IMR-90 (cell line): ENCODE measurements at regions not wholly inside any gene's neighbourhood (a gene's known extent, or its start where the extent isn't known, plus 50 kb on each side); places are given as distances from the start of the nearest gene placed in this dataset.

Source experiments
- ATAC-seq: fragments of 200-7000 bp; cut with Tn5 transposase; 2 replicates; pipeline ENCODE4 v1.9.1; 2020; ENCODE audit warnings: low read depth, mild to moderate bottlenecking, moderate library complexity
- BruUV-seq: library from RNA; stranded (reverse); fragments of 400-500 nt; replicated peaks from 2 replicates; lab custom pipeline; 2021; lab: Mats Ljungman, UMichigan
- CTCF ChIA-PET: fragments of 300-600 bp; formaldehyde crosslinking; extraction: SDS; loops from one replicate; lab custom pipeline; 2021; ENCODE audit warnings: antibody characterized with exemption; lab: Yijun Ruan, JAX
- POLR2A ChIA-PET: fragments of 300-600 bp; sonication (Branson Sonifier 250); formaldehyde crosslinking; loops from one replicate; lab custom pipeline; 2022; ENCODE audit warnings: antibody characterized with exemption; ENCODE audit not compliant: unreplicated experiment; lab: Charles Lee
- DNase-seq: peaks from one replicate; pipeline ENCODE4 v3.0.0; 2013
- H2AFZ ChIP-seq: replicated peaks from 2 replicates; pipeline ENCODE3; 2013; ENCODE audit warnings: low read length, mild to moderate bottlenecking; ENCODE audit not compliant: poor library complexity
- H2AK5ac ChIP-seq: 2 replicates; pipeline ENCODE4 v1.6.1; 2013; ENCODE audit warnings: low read depth, low read length, inconsistent platforms
- H2AK9ac ChIP-seq: replicated peaks from 2 replicates; pipeline ENCODE3; 2013; ENCODE audit warnings: mild to moderate bottlenecking, low read depth, low read length, moderate library complexity; ENCODE audit not compliant: poor library complexity
- H2BK120ac ChIP-seq: 2 replicates; pipeline ENCODE4 v1.6.1; 2013; ENCODE audit warnings: low read depth, low read length, inconsistent platforms
- H2BK15ac ChIP-seq: 3 replicates; pipeline ENCODE4 v1.6.1; 2013; ENCODE audit warnings: low read depth, low read length, inconsistent platforms
- H2BK20ac ChIP-seq: 2 replicates; pipeline ENCODE4 v1.6.1; 2013; ENCODE audit warnings: low read depth, mild to moderate bottlenecking, inconsistent platforms, low read length, moderate library complexity
- H2BK5ac ChIP-seq: 2 replicates; pipeline ENCODE4 v1.6.1; 2013; ENCODE audit warnings: mild to moderate bottlenecking, low read depth, low read length, inconsistent platforms; ENCODE audit not compliant: poor library complexity, severe bottlenecking
- H3K14ac ChIP-seq: replicated peaks from 2 replicates; pipeline ENCODE4 v1.6.1; 2013; ENCODE audit warnings: low read depth, low read length, inconsistent platforms
- H3K18ac ChIP-seq: 2 replicates; pipeline ENCODE4 v1.6.1; 2013; ENCODE audit warnings: low read depth, low read length, control low read depth
- H3K23ac ChIP-seq: 2 replicates; pipeline ENCODE4 v1.6.1; 2013; ENCODE audit warnings: low read depth, low read length, inconsistent platforms
- H3K27ac ChIP-seq: 2 replicates; pipeline ENCODE4 v1.5.1; 2013; ENCODE audit warnings: mild to moderate bottlenecking, control low read depth, low read length; ENCODE audit not compliant: insufficient read depth
- H3K27me3 ChIP-seq: 2 replicates; pipeline ENCODE4 v1.6.1; 2013; ENCODE audit warnings: low read length; ENCODE audit not compliant: control insufficient read depth, insufficient read depth
- H3K36me3 ChIP-seq: 2 replicates; pipeline ENCODE4 v1.6.1; 2013; ENCODE audit warnings: low read length, mixed read lengths; ENCODE audit not compliant: control insufficient read depth, insufficient read depth
- H3K4ac ChIP-seq: 2 replicates; pipeline ENCODE4 v1.6.1; 2013; ENCODE audit warnings: low read depth, low read length, inconsistent platforms
- H3K4me1 ChIP-seq: 2 replicates; pipeline ENCODE4 v1.6.1; 2013; ENCODE audit warnings: low read length, mixed read lengths; ENCODE audit not compliant: control insufficient read depth, insufficient read depth
- H3K4me2 ChIP-seq: 2 replicates; pipeline ENCODE4 v1.6.1; 2013; ENCODE audit warnings: low read depth, mild to moderate bottlenecking, control low read depth, low read length, moderate library complexity
- H3K4me3 ChIP-seq: 2 replicates; pipeline ENCODE4 v1.5.1; 2013; ENCODE audit warnings: low read depth, mild to moderate bottlenecking, control low read depth, low read length, moderate library complexity; ENCODE audit not compliant: insufficient read depth
- H3K56ac ChIP-seq: 2 replicates; pipeline ENCODE4 v1.6.1; 2013; ENCODE audit warnings: low read length, inconsistent platforms; ENCODE audit not compliant: insufficient read depth; ENCODE audit errors: extremely low read depth
- H3K79me1 ChIP-seq, 2 experiments: 2 replicates each; pipeline ENCODE4 v1.6.1; 2013; ENCODE audit warnings: low read length in 2 of 2, inconsistent platforms in 1 of 2, low read depth in 1 of 2
- H3K9ac ChIP-seq: 2 replicates; pipeline ENCODE4 v1.6.1; 2013; ENCODE audit warnings: low read depth, low read length, control low read depth
- H3K9me1 ChIP-seq: 2 replicates; pipeline ENCODE4 v1.6.1; 2013; ENCODE audit warnings: low read length, inconsistent platforms; ENCODE audit not compliant: insufficient read depth
- H3K9me3 ChIP-seq: 2 replicates; pipeline ENCODE4 v1.6.1; 2013; ENCODE audit warnings: low read length; ENCODE audit not compliant: control insufficient read depth, insufficient read depth
- H4K20me1 ChIP-seq: 2 replicates; pipeline ENCODE4 v1.6.1; 2013; ENCODE audit warnings: low read length, inconsistent platforms; ENCODE audit not compliant: insufficient read depth
- H4K5ac ChIP-seq: 2 replicates; pipeline ENCODE4 v1.6.1; 2013; ENCODE audit warnings: mild to moderate bottlenecking, low read depth, low read length, control low read depth
- H4K8ac ChIP-seq, 2 experiments: 2 replicates each; pipeline ENCODE4 v1.6.1; 2013; ENCODE audit warnings: low read depth in 2 of 2, low read length in 2 of 2, control low read depth in 1 of 2, inconsistent platforms in 1 of 2
- H4K91ac ChIP-seq: 2 replicates; pipeline ENCODE4 v1.6.1; 2013; ENCODE audit warnings: low read depth, low read length, inconsistent platforms; ENCODE audit not compliant: insufficient read depth
- CEBPB ChIP-seq: IDR thresholded peaks from 2 replicates; pipeline ENCODE4 v1.6.1; 2012; ENCODE audit warnings: low read depth, low read length, improper control_type of control experiment
- RAD21 ChIP-seq: IDR thresholded peaks from 2 replicates; pipeline ENCODE4 v1.6.1; 2012; ENCODE audit warnings: low read length, improper control_type of control experiment
- WGBS, 2 experiments: methylation state at CpG; one replicate each; pipeline versions ENCODE4 v1.1.5 to v1.1.7; 2013; ENCODE audit warnings: missing lambda C conversion rate in 2 of 2; ENCODE audit not compliant: insufficient read length in 1 of 2; ENCODE audit errors: extremely low coverage in 2 of 2; 5-methylcytosine and 5-hydroxymethylcytosine counted together
- dilution Hi-C: fragments of 300-500 bp; cut with HindIII; formaldehyde crosslinking; loops from one replicate; pipeline ENCODE4 v1.14.3; 2018; ENCODE audit warnings: low sequenced_read_pairs; ENCODE audit not compliant: unreplicated experiment
- in situ Hi-C: fragments of 300-500 bp; cut with MboI; formaldehyde crosslinking; loops from 3 replicates; pipeline ENCODE4 v1.14.3; 2019; ENCODE audit warnings: low sequenced_read_pairs, inconsistent platforms, mixed read lengths
- intact Hi-C: fragments of 100-400 bp; cut with micrococcal nuclease; formaldehyde crosslinking; loops from 2 replicates; pipeline ENCODE4 v1.10.0; 2022
- TF ChIP-seq, protein P1 (sequence below): conservative IDR thresholded peaks from 2 replicates; pipeline ENCODE4 v1.5.1; 2012; ENCODE audit warnings: mild to moderate bottlenecking, low read depth, low read length, improper control_type of control experiment

DNA sequence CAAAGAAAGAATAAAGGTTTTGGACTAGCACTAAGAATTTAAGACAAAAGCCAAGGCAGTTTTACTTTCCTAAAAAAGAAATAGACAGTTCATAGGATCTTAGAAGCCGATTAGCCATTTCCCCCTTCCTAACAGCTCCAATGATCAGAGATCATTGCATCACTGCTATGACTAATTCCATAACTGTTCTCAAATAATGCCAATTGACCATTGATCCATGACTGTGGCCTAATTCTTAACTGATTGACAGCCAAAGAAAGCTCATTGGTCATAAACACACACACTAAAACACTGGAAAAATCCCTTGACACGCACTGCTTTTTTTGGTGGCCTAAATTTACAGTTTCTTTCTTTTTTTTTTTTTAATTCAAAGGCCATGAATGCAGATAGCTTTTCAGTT lies 345.0 kb upstream of the ACVR2A start:
- Histone ChIP-seq H4K5ac (no peak overlapping the region), H4K8ac (no peak overlapping the region), H4K20me1 (no peaks in the 10 kb centered on the region), H2AK9ac (no peak overlapping the region), H3K23ac (no peak overlapping the region), H2AK5ac (no peak overlapping the region), H3K4me2 (no peak overlapping the region), H2BK5ac (no peak overlapping the region), H3K4me1 (no peaks in the 10 kb centered on the region), H3K18ac (no peak overlapping the region), H3K14ac (no peak overlapping the region), H3K36me3 (no peaks in the 10 kb centered on the region), H3K9me1 (no peaks in the 10 kb centered on the region), H3K4me3 (no peak overlapping the region), H3K4ac (no peak overlapping the region), H3K9ac (no peak overlapping the region), H2BK15ac (no peak overlapping the region), H3K56ac (no peak overlapping the region), H4K91ac (no peak overlapping the region), H2BK120ac (no peak overlapping the region), H3K79me1 (no peaks in the 10 kb centered on the region), H3K27ac (no peak overlapping the region), H2AFZ (no peak overlapping the region), H3K27me3 (no peaks in the 10 kb centered on the region), H3K9me3 (no peaks in the 10 kb centered on the region), H2BK20ac (no peak overlapping the region)
- ChIA-PET POLR2A (no interaction called here), CTCF (interaction anchor here (0.6 kb wide), 1 partner anchor 20 kb away, joined by 7 read pairs; no protein-coding TSS in a partner anchor)
- no TSS peak for BruUV-seq
- TF ChIP-seq, protein P1, sequence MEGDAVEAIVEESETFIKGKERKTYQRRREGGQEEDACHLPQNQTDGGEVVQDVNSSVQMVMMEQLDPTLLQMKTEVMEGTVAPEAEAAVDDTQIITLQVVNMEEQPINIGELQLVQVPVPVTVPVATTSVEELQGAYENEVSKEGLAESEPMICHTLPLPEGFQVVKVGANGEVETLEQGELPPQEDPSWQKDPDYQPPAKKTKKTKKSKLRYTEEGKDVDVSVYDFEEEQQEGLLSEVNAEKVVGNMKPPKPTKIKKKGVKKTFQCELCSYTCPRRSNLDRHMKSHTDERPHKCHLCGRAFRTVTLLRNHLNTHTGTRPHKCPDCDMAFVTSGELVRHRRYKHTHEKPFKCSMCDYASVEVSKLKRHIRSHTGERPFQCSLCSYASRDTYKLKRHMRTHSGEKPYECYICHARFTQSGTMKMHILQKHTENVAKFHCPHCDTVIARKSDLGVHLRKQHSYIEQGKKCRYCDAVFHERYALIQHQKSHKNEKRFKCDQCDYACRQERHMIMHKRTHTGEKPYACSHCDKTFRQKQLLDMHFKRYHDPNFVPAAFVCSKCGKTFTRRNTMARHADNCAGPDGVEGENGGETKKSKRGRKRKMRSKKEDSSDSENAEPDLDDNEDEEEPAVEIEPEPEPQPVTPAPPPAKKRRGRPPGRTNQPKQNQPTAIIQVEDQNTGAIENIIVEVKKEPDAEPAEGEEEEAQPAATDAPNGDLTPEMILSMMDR = no peak
- TF ChIP-seq CEBPB = no peak
- no peak for TF ChIP-seq RAD21
- dilution Hi-C loops (no loop called here), intact Hi-C loops (no loop called here), in situ Hi-C loops (no loop called here)
- DNase-seq (no peak), ATAC-seq (no peak)
- WGBS, 2 experiments = 80% methylated on average over 1 of the region's 2 CpGs; no CpG with 5 or more reads in 1 of the 2 experiments
